GM13977 (cell line): ENCODE measurements at regions not wholly inside any gene's neighbourhood (a gene's known extent, or its start where the extent isn't known, plus 50 kb on each side); places are given as distances from the start of the nearest gene placed in this dataset.

Source experiments
- DNase-seq: peaks from one replicate; pipeline ENCODE4 v3.0.0; 2012; ENCODE audit warnings: low spot score
- CTCF ChIP-seq: IDR thresholded peaks from 2 replicates; pipeline ENCODE4 v1.5.1; 2012; ENCODE audit warnings: mild to moderate bottlenecking, control low read depth; ENCODE audit not compliant: insufficient read depth; ENCODE audit errors: extremely low read depth, missing control alignments
- in situ Hi-C: fragments of 300-500 bp; cut with MboI; formaldehyde crosslinking; loops from one replicate; pipeline ENCODE4 v1.12.0; 2022; ENCODE audit warnings: low sequenced_read_pairs, low pct_unique_long_range_greater_than_20kb, mixed read lengths, inconsistent platforms; ENCODE audit not compliant: unreplicated experiment

GRCh38 chr3:94772402-94772801 lies 709.5 kb downstream of the NSUN3 start:
- TF ChIP-seq CTCF, result no peak
- in situ Hi-C loops, result no loop called here

GRCh38 chr3:94775746-94776145 lies 712.9 kb downstream of the NSUN3 start:
- DNase-seq, result no peak
- in situ Hi-C loops, result no loop called here
- no peak for TF ChIP-seq CTCF

More at GRCh38 chr3:94772402-94772801, 709.5 kb downstream of the NSUN3 start:
- no peak for DNase-seq

GRCh38 chr3:94776401-94776915 lies 713.6 kb downstream of the NSUN3 start:
- DNase-seq, result no peak
- no peak for TF ChIP-seq CTCF
- in situ Hi-C loops, result no loop called here

- in situ Hi-C loops, result no loop called here
- TF ChIP-seq CTCF, result no peak
Observed at GRCh38 chr3:94778289-94778688, 715.4 kb downstream of the NSUN3 start.

GRCh38 chr3:94778814-94779494 lies 716.1 kb downstream of the NSUN3 start:
- TF ChIP-seq CTCF, result no peak
- DNase-seq, result no peak
- in situ Hi-C loops, result no loop called here

More at GRCh38 chr3:94778289-94778688, 715.4 kb downstream of the NSUN3 start:
- no peak for DNase-seq

- in situ Hi-C loops, result no loop called here
- TF ChIP-seq CTCF, result no peak
- no peak for DNase-seq
Observed at GRCh38 chr3:94779699-94780098, 716.8 kb downstream of the NSUN3 start.
